ENCODE measurements at regions not wholly inside any gene's neighbourhood (a gene's known extent, or its start where the extent isn't known, plus 50 kb on each side); places are given as distances from the start of the nearest gene placed in this dataset.

GRCh38 chr13:73741111-73741510, 393.1 kb downstream of the KLF12 start:
- DNase-seq, result peak in 1 of 6 experiments; percentile 18

GRCh38 chr13:73740666-73741065, 393.5 kb downstream of the KLF12 start:
- DNase-seq, result no peak

GRCh38 chr13:73739394-73739793, 394.8 kb downstream of the KLF12 start:
- no peak for DNase-seq

GRCh38 chr13:73738626-73739025, 395.6 kb downstream of the KLF12 start:
- no peak for DNase-seq

- no peak for DNase-seq
Measured at GRCh38 chr13:73737214-73737613, 397.0 kb downstream of the KLF12 start.

- DNase-seq, result no peak
Measured at GRCh38 chr13:73733706-73734105, 400.5 kb downstream of the KLF12 start.

- no peak for DNase-seq
Measured at GRCh38 chr13:73732350-73732749, 401.9 kb downstream of the KLF12 start.

GRCh38 chr13:73731564-73731963, 402.6 kb downstream of the KLF12 start:
- DNase-seq, result no peak

- DNase-seq, result no peak
Measured at GRCh38 chr13:73730014-73730413, 404.2 kb downstream of the KLF12 start.

- DNase-seq, result no peak
Measured at GRCh38 chr13:73729046-73729445, 405.2 kb downstream of the KLF12 start.

GRCh38 chr13:73722120-73722519, 412.1 kb downstream of the KLF12 start:
- DNase-seq, result peak in 2 of 6 experiments; percentile 10 to 16

GRCh38 chr13:73721571-73721970, 412.6 kb downstream of the KLF12 start:
- DNase-seq, result no peak

- no peak for DNase-seq
Measured at GRCh38 chr13:73720216-73720840, 413.9 kb downstream of the KLF12 start.

GRCh38 chr13:73718246-73718645, 416.0 kb downstream of the KLF12 start:
- DNase-seq, result no peak

GRCh38 chr13:73717632-73718031, 416.6 kb downstream of the KLF12 start:
- no peak for DNase-seq

- peak in 1 of 6 experiments; percentile 58 for DNase-seq
Measured at GRCh38 chr13:73715911-73716510, 418.2 kb downstream of the KLF12 start.

GRCh38 chr13:73715114-73715910, 418.9 kb downstream of the KLF12 start:
- DNase-seq, result peak; percentile 18 to 74 (median 64)

GRCh38 chr13:73714522-73714921, 419.7 kb downstream of the KLF12 start:
- DNase-seq, result no peak

GRCh38 chr13:73708393-73708985, 425.7 kb downstream of the KLF12 start:
- DNase-seq, result peak; percentile 4 to 69 (median 51)

GRCh38 chr13:73704587-73704986, 429.6 kb downstream of the KLF12 start:
- DNase-seq, result no peak

- DNase-seq, result no peak
Measured at GRCh38 chr13:73703606-73704005, 430.6 kb downstream of the KLF12 start.

GRCh38 chr13:73702419-73703071, 431.7 kb downstream of the KLF12 start:
- peak in 5 of 6 experiments; percentile 5 to 80 (median 78) for DNase-seq

- no peak for DNase-seq
Measured at GRCh38 chr13:73701160-73701559, 433.0 kb downstream of the KLF12 start.
